ENCODE measurements at regions not wholly inside any gene's neighbourhood (a gene's known extent, or its start where the extent isn't known, plus 50 kb on each side); places are given as distances from the start of the nearest gene placed in this dataset.
"Not testable (repeated sequence)": the region's sequence is repeated elsewhere in the genome, so short reads cannot be mapped to it uniquely, and the experiment has no call there.

DNA sequence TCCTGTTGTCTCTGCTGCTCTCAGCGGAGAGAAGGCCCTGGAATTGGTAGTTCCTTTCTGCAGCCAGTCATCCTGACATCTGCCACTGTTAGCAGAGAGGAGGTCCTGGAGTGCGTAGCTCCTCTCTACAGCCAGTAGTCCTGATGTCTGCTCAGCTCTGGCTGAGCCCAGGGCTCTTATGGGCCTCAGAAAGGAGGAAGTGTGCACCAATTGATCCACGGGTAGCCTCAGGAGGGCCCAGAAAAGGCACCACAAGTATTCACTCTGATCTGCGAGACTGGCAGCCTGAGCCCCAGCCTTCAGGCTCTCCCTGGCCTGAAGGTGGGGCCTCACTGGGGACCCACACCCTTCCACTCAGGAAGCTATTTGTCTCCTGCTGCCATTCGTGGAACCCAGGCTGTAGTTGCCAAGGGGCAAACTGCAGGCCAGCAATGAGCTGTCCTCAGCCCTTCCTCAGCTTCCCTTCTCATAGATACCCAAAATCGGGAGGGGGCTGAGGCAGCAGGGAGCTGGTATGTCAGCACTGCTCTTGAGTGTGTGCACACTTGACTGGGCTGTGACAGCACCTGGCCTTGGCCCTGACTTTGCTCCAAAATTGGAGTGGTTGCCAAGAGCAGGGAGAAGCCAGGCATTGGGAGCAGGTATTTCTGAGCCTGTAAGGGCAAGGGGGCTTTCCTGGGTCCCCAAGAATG is 1049.5 kb upstream of the ACO1 start:
- no peak for DNase-seq

DNA sequence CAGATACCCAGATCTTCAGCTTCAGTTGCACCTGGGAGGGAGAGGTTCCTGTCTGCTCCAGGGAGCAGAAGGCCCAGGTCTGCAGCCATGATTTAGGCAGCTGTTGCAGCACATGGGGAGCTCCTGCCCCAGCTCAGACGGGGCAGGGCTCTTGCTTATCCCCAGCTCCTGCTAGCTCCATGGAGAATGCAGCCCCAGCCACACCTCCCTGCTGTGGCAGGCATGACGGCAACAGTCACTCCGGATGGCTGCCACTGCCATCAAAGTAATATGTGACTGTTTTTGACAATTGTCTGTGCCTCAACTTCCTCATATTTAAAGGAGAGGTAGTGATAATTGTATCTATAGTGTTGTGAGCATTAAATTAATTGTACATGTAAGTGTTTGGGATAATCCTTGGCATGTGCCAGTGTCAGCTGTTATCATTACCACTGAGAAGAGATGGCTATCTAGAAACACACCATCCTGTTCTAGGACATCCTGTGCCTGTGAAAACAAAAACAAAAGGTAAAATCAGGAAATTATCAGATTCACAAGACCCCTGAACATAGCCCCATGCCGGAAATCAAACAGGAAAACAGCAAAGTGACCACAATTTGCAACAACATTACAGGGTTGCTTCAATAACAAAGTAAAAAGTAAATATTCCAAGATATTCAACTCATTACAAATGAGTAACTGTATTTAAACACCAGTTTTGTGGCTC is 1048.8 kb upstream of the ACO1 start:
- DNase-seq = no peak

DNA sequence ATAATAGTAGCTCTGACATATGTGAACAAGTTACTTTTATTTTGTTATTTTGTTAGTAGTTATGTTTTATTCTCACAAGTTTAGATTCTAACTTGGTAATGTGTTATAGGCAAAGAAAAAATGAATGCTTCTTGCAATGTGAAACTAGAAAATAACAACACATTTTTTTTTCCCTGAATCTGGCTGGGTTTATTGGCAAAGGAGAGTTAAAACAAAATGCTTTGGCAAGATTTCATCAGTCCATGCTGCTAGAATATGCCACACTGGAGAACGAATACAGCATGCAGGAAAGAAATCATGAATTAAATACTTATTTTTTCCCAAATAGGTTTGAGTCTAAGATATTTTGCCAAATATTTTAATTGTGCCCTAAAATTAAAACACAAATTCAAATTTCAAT is 1048.1 kb upstream of the ACO1 start:
- no peak for DNase-seq

DNA sequence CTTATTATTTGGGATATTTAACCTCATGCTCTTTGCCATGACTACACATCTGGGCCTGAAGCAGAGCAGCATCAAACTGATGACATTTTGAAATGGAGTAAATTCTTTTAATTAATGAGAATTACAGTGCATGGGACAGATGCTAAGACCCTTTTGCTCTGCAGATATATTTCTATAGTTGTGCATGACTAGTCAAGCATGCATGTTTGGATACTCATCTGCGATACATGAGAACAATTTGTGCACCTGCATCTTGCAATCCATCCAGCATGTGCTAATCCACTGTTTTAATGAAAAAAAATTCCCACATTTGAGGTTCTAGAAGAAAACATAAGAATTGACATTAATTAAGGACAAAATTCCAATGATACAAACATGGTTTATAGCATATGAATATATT is 1047.6 kb upstream of the ACO1 start:
- no peak for DNase-seq

DNA sequence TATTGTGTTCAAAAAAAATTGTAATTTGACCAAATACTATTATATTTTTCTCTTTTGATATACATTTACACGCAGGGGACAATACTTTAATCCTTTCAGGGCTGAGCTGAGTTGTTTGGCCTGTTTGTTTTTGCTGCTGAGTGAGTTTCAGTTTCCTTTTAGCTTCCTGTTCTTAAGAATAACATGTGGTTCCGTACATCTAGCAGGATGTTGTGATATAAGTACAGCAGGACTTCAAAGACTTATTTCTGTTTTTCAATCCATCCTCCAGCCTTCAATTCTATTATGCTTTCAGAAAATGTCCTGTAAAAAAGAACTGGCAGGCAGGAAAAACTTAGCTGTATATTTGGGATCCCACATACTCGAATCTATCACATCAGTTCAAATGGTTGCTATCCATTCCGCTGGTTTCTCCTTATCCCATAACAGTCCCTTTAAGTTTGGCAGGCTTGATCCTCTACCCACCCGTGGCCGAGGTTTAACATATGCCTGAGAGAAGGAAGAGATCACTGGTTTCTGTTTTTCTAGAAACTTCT is 1037.3 kb upstream of the ACO1 start:
- peak; percentile 15 for DNase-seq

DNA sequence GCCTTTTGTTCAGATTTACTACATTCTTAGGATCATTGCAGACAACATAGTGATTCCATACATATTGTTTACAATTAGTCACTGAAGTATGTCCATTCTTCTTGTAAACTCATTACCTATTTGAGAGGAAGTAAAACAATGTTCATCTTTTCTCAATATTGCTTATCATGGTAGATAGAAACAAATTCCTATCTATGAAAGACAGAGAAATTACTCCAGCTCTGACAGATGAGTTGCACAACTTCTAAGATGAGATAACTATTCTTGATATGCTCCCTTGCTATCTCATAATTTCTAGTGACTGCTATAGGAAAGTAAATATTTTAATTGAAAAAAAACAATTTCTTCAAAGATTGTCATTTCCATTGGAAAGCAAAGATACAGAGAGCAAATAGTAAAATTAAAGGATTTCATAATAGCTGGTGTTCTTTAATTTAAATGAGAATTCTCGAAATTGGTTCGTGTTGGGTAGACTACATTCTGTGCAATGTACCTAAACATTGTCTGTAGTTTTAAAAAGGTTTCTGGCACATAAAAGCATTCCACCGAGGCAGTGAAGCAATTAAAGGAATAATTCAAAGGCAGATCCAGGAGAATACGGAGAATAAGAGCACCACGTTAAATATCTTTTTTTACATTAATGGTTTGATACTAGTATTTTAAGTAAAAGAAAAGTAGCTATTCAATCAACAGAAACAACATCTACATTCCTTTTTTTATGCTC is 1029.1 kb upstream of the ACO1 start:
- no peak for DNase-seq

DNA sequence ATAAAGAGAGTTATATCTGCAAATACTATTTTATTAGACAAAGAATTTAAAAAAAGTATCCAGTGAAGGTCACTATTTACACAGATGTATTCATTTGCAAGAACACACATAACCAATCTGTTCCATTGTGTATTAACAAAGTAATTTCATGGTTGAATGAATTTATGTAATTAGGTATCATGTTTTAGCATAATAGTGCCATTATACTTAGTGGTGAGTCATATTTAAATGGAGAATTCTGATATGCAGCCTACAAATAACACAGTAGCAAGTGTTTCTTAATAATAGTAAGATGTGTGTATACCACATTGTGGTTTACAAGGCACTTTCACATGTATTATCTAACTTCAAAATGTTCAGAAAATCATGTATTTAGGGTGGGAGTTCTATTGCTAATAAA is 1028.5 kb upstream of the ACO1 start:
- no peak for DNase-seq

DNA sequence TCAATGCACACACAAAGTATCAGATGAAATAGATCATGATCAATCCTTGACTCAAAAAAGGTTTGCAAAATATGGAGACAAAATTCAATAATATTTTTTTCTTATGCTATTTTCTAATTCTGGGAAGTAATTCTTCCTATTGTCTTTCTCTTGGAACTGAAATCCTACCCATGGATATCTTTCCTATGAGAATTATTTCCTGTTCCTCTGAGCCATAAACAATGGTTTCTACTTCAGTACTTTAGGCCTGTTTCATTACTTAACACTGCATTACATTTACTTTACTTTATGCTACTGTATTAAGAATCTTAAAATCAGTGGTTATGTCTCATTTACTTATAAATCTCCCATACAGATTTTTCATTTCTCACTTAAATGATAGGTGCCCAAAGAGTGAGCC is 1025.4 kb upstream of the ACO1 start:
- no peak for DNase-seq

DNA sequence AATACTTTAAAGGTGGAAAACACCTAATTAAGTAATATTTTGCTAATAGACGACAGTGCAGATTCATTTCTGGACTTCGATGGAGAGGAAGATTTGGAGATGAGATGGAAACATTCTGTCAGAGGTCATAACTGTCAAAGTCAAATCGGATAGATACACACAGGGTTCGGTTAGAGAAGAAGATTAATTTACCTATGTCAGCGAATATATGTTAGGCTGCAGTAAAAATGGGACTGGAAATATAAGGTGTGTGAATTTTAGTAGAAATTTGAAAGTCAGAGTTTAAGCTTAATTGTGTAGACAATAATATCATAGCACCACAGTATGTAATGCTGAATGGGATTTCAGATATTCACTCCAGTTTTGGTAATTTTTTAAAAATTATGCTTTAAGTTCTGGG is 1020.3 kb upstream of the ACO1 start:
- DNase-seq = no peak

DNA sequence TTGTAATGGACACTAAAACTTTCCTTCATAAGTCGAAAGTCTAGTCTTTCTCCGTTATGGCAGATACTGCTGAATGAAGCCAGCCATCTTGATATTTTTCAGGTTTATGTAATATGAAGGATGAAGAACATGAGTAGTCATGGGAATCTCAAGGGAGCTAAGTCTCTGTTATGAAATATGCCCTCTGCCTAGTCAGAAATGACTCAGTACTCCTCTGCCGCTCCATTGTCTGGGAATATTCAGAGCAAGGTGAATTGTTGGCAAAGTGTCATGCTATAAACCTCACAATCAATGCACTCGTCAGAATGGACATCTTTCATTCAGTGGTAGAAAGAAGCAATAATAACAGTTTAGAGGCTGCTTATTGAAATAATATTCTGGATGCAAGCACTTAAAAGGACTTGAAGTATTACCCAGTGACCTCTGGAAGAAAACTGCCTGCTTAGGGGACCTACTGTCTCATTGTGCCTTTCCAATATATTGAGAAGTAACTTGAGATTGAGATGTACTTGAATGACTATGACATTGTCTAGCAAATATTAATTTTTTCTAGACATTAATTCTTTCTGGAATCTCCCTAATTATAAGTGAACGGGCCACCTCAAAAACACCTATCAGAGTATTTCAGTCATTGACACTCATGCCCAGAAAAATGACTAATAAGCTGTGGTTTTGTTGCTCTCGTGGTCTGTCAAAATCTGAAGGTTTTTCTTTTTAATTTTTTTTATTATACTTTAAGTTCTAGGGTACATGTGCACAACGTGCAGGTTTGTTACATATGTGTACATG is 1011.5 kb upstream of the ACO1 start:
- DNase-seq = no peak

DNA sequence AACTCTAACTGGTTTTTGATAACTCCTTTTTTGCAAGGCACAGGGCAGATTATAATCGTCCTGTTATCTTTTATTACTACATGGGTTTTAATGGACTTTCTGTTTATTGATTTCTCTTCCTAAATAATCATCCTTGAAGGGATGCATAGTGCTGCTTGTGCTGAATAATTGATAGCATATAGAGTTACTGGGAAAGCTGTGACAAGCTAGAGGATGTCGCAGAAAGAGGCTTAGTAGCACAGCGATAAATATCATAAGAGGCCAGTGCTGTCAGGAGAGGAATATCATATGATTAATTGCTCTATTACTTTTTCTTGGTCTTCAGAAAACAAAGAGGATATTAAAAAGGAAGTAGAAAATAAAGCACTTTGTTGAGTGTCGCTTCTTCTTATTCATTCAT is 1007.1 kb upstream of the ACO1 start:
- no peak for DNase-seq

DNA sequence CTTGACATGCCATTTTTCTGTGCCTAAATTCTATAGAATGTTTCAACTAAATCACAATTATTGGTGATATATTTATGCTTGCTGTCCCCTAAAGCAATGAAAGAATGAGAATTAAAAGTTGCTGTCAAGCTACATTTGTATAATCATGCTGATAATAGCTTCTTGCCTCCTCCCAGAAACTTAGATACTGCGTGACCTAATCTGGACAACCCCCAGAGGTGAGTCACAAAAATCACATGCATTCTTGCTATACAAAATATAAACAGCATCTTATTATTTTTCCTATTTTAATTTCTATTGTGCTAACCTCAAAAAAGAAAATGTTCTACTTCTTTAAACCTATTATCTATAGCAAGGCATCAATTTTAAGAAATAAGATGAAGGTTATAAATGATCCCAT is 995.8 kb upstream of the ACO1 start:
- DNase-seq = no peak

DNA sequence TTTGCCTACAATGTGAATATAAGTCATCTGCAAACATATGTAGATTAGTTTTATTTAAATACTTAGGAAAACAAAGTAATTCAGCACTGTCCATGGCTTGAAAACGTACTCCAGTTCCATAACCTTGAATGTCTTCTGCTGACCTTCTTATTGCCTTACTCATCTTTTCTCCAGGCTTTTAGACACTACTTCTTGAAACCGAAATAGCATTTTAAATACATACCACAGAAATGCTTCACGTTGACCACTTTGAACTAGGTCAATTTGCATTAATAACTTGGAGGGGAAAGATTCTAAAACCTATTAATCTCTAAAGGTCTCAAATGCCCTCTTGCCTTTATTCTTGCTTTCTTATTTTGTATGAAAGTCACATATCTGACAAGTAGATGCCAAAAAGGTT is 995.4 kb upstream of the ACO1 start:
- DNase-seq = no peak

DNA sequence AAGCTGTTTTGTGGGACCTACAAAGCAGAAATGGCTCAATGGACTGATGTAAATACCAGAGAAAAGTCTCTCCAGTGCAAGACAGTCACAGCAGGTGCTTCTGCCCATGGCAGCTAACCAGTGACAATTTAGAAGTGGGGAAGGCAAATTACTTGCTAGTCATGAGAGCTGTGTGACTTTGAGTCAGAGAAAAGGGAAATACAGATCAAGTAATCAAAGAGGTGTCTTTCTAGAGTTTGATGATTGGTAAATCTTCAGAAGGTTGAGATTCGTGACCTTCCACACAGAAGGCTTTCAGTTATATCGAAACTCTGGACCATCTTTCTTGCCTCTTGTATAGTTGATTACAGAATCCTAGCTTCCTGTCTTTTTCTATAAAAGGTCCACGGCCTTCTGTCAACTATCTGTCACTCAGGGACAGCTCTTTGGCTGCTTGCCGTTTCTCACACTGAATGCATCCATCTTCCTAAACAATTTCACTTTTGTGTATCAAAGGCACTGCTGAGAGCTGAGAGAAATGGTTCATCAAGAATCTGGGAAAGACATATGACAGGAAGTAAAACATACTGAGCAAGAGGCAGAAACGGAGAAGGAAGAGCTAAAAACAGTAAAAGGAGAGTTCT is 993.9 kb upstream of the ACO1 start:
- DNase-seq = no peak

DNA sequence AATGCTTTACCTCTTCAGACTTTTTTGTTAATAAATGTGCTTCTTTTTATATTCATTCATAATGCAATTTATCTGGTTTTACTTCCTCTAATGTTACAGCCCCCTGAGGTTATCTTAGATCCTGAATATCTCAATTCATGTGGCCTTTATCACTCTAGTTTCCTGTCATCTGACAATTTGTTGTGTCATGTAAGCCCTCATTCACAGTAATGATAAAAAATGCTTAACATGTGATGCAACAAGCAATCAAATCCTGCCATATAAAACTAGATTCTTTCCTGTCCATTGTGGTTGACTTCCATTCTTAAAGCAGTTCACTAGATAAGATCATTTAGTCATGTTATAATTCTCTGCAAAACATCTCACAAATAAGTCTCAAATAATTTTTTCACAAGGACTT is 991.2 kb upstream of the ACO1 start:
- no peak for DNase-seq

DNA sequence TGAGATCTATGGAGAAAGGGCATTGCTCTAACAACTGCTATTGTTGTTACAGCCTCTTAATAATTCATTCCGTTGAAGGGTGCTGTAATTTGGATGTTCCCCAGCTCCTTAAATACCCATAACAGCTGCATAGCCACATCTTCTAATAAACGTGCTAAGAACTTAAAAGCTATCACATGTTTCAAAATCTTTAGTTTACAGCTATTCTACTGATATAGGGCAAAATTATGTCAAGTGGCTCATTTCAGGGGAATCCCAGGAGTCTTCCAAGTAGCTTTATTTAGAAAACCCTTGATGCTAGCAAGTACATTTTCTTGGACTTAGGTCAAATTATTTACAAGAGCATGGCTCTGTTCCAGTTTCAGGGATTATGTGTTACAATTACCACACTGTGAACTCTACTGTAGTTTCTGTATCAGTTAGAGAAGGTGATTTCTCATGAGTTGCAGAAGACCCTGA is 990.4 kb upstream of the ACO1 start:
- no peak for DNase-seq

DNA sequence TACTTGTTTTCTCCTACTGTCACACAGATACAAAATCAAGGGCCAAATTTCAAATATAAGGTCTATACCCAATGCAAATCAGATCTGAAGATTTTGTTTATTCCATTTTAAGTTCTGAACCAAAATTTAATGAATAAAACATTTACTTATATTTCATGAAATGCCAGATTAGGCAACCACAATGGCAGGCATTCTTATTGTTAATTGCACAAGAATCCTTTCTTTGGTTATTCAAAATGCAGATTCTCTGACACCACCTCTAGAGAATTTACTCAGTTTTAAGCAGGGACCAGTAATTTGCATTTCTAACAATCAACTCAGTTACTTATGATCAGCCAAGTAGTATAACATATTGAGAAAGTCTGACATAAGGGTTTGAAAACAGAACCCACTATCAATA is 972.4 kb upstream of the ACO1 start:
- no peak for DNase-seq

DNA sequence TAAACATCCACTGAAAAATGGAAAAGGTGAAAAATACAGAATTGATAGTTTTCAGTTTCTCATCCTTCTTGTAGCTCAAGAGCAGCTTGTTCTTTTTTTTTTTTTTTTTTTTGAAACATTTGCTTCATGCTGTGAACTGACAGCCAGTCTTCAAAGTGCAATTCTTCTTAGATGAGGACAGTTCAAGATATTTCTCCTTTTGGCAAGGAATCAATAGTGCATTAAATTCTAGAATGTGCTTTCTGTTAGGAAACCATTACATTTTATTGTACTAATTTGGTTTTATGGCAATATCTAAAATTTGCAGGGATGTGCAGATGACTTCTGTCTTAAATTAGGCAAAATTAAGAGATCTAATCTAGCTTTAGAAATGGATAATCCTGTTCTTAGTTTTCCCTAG is 969.3 kb upstream of the ACO1 start:
- DNase-seq = no peak

DNA sequence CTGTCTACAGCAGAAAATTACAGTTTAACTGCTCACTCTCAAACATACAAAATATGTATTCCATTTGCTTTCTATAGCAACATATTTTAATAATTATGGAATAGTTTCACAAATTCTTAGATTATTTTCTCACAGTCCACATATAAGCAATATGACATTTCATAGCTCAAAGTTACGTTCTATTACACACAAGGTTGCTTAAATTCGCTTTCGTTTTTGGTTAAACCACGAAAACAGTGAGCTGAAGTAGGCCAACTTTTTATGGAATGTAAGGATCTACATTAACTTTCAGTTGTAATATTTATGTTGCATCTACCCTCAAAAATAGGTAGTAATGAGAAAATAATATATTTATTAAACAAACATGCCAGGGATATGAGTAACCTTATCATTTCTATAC is 966.0 kb upstream of the ACO1 start:
- no peak for DNase-seq

DNA sequence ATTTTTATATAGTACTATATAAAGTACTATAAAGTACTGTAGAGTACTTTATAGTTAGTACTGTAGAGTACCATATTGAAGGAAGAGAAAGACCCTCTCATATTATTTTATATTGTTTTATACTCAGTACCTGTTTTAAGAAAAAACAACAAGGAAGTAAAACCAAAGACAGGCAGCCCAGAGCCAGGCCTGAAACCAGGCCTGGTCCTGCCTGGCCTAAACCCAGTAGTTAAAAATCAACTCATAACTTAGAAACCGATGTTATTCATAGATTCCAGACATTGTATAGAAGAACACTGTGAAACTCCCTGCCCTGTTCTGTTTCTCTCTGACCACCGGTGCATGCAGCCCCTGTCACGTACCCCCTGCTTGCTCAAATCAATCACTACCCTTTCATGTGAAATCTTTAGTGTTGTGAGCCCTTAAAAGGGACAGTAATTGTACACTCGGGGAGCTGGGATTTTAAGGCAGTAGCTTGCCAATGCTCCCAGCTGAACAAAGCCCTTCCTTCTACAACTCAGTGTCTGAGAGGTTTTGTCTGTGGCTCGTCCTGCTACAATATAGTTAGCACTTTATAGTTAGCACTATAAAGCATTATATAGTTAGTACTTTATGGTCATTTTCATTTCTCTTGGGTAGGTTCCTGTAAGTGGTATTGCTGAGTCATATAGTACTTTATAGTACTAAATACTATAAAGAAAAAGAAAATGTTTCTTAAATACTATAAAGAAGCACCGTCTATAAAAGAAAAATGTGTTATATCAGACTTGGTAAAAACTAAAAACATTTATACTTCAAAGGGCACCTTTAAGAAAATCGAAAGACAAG is 940.6 kb upstream of the ACO1 start:
- DNase-seq = not testable (repeated sequence)

DNA sequence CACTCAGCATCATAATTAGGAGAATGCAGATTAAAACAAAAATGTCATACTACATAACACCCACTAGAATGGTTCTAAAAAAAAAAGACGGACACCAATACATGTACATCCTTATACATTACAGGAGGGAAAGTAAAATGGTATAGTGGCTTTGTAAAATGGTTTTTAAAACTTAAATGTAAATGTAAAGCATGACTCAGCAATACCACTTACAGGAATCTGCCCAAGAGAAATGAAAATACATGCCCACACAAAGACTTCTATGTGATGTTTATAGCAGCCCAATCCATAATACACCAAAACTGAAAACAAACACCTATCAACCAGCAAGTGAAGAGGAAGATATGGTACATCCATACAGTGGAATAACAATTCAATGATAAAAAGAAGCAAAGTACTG is 939.1 kb upstream of the ACO1 start:
- DNase-seq = no peak

DNA sequence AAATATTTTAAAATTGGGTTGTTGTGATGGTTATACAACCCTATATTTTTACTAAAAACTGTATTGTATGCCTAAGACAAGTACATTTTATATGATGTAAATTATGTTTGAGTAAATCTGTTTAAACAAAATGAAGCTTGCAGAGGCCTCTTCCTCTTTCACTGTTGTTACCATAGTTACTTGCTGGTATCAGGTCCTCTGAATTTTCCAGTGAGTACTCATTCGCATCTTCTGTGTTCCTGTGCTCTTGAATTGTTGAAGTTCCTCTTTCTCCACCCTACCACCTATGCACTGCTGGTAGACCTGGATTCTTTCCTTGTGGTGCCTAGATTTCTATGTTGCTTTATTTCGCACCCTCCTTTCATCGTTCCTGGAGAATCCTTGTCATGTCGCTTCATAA is 938.5 kb upstream of the ACO1 start:
- no peak for DNase-seq
